IPS-20b (cell line): ENCODE measurements at regions not wholly inside any gene's neighbourhood (a gene's known extent, or its start where the extent isn't known, plus 50 kb on each side); places are given as distances from the start of the nearest gene placed in this dataset.
"Not testable (repeated sequence)": the region's sequence is repeated elsewhere in the genome, so short reads cannot be mapped to it uniquely, and the experiment has no call there.

Experiments
- H3K27ac ChIP-seq: one replicate; pipeline ENCODE4 v1.5.1; 2013; ENCODE audit warnings: low read length
- H3K27me3 ChIP-seq: 2 replicates; pipeline ENCODE4 v1.6.1; 2013; ENCODE audit warnings: mild to moderate bottlenecking, low read length, inconsistent platforms; ENCODE audit not compliant: insufficient read depth
- H3K36me3 ChIP-seq: 2 replicates; pipeline ENCODE4 v1.6.1; 2013; ENCODE audit warnings: low read depth, mild to moderate bottlenecking, inconsistent platforms, low read length, moderate library complexity; ENCODE audit not compliant: insufficient read depth
- H3K4me1 ChIP-seq: 2 replicates; pipeline ENCODE4 v1.6.1; 2013; ENCODE audit warnings: mild to moderate bottlenecking, control low read depth, inconsistent platforms, low read length, moderate library complexity; ENCODE audit not compliant: insufficient read depth
- H3K4me3 ChIP-seq: 2 replicates; pipeline ENCODE4 v1.5.1; 2013; ENCODE audit warnings: mild to moderate bottlenecking, low read length, inconsistent platforms
- H3K9ac ChIP-seq: 2 replicates; pipeline ENCODE4 v1.6.1; 2013; ENCODE audit warnings: low read depth, mild to moderate bottlenecking, inconsistent platforms, low read length, moderate library complexity
- H3K9me3 ChIP-seq: 2 replicates; pipeline ENCODE4 v1.6.1; 2013; ENCODE audit warnings: mild to moderate bottlenecking, low read depth, low read length, inconsistent platforms; ENCODE audit not compliant: insufficient read depth

DNA sequence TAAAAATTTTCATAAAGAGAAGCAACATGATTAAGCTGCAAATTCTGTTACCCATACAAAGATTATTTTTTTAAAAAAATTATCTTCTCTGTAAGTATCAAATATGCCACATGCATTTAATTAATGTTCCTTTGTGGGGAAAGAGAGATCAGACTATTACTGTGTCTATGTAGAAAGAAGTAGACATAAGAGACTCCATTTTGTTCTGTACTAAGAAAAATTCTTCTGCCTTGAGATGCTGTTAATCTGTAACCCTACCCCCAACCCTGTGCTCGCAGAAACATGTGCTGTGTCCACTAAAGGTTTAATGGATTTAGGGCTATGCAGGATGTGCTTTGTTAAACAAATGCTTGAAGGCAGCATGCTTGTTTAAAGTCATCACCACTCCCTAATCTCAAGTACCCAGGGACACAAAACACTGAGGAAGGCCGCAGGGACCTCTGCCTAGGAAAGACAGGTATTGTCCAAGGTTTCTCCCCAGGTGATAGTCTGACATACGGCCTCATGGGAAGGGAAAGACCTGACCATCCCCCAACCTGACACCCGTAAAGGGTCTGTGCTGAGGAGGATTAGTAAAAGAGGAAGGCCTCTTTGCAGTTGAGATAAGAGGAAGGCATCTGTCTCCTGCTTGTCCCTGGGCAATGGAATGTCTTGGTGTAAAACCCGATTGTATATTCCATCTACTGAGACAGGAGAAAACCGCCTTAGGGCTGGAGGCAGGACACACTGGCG lies 1260.9 kb upstream of the RAG2 start:
- not testable (repeated sequence) for H3K9me3 ChIP-seq, H3K27ac ChIP-seq, H3K9ac ChIP-seq, H3K36me3 ChIP-seq, H3K27me3 ChIP-seq, H3K4me3 ChIP-seq, H3K4me1 ChIP-seq

DNA sequence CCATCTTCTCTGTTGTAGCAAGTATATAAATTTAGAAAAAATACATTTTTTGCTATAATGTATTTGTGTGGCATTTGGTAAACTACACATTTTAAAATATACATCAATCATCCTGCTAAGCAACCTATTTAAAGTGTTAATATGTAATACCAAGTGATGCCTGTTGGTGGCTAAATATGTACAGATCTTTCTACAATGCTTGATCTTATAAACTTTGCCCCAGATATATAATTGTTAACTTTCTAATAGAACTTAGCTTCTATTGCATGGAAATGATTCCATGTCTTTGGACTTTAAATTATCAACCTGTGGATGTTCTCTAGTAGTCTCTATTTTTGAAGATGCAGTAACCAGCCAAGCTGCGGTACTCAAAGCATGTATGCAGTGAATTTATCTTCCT lies 1260.4 kb upstream of the RAG2 start:
- Histone ChIP-seq H3K4me1 (no peaks in the 10 kb centered on the region; the same call in 1 of the 2 replicates), H3K36me3 (no peaks in the 10 kb centered on the region), H3K9me3 (no peaks in the 10 kb centered on the region), H3K27me3 (no peaks in the 10 kb centered on the region), H3K27ac (no peak overlapping the region), H3K4me3 (no peak overlapping the region), H3K9ac (no peak overlapping the region)

DNA sequence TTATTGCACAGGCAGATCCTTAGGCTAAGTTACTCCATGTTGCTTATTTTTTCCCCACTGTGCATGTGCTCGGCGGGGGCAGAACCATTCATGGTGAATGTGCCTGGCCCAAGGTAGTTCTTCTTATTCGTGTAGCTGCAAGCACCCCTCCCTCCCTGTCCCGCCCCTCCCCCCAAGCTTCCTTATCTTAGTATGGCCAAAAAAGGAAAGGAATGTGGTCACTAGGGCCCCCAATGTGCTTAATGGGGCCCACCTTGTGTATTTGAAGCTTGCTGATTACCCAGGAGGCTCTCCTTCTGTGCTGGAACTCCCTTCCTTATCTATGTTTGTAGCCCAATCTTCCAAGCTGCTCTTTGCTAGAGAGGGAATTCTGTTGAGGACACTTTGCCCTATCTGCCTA lies 1259.7 kb upstream of the RAG2 start:
- Histone ChIP-seq H3K4me3 (no peak overlapping the region), H3K27me3 (no peaks in the 10 kb centered on the region), H3K27ac (no peak overlapping the region), H3K4me1 (no peaks in the 10 kb centered on the region; the same call in 1 of the 2 replicates), H3K9ac (no peak overlapping the region), H3K9me3 (no peaks in the 10 kb centered on the region), H3K36me3 (no peaks in the 10 kb centered on the region)

DNA sequence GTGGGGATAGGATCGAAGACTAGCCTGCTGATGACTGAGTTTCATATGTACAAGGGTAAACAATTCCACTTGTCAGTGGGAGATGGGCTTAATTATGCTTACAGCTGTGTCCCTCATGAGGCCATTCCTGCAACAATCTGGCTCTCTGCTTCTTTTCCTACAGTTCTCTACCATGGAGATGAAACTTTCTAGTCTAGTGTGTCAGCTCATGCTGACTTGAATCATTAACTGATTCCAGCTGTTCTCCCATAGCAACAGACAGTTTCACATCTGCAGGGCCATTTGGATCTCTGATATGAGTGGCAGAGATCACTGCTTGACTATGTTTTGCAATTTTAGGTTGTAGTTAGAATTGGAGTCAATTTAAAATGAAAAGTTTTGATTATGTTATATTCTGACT lies 1251.7 kb upstream of the RAG2 start:
- Histone ChIP-seq H3K36me3 (no peaks in the 10 kb centered on the region), H3K9me3 (peaks cover 6% of the 10 kb centered on the region; the same call in 1 of the 2 replicates), H3K27me3 (no peaks in the 10 kb centered on the region), H3K27ac (no peak overlapping the region), H3K4me1 (no peaks in the 10 kb centered on the region), H3K4me3 (no peak overlapping the region), H3K9ac (no peak overlapping the region)

DNA sequence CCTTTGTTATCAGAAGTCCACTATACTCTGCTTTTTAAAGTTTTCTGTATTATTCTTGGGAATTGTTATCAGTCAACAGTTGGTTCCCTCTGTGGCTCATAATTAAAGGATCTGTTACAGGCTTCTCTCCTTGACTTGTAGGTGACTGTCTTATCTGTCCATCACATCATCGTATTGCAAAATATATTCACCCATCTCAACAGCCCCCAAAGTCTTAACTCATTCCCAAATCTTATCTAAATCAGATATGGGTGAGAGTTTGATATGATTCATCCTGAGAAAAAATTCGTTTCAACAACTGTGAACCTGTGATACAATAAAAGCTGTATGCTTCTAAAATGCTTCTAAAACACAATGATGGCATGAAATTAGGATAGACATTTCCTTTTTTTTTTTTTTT lies 1245.6 kb upstream of the RAG2 start:
- H3K9me3 ChIP-seq: no peaks in the 10 kb centered on the region
- H3K9ac ChIP-seq: no peak overlapping the region
- H3K27ac ChIP-seq: no peak overlapping the region
- H3K27me3 ChIP-seq: no peaks in the 10 kb centered on the region
- H3K4me3 ChIP-seq: no peak overlapping the region
- no peaks in the 10 kb centered on the region for H3K4me1 ChIP-seq
- no peaks in the 10 kb centered on the region for H3K36me3 ChIP-seq

DNA sequence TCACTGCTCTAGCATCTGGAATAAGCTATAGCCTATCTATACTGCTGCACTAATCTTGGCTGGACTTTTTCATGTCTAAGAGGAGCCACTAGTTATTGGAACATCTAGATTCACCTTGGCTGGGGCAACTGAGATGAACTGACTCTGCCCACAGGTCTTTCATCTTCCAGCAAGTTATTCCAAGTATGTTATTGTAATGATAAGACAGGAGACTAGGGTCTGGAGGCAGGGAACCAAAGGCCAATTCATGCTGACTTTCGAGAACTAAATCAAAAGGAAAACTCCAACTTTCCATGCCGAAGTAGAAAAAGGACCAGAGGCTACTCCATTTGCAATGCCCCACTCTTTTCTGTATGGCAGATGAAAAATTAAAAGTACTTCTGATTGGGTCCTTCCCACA lies 1243.0 kb upstream of the RAG2 start:
- H3K9me3 ChIP-seq: no peaks in the 10 kb centered on the region
- H3K4me3 ChIP-seq: no peak overlapping the region
- no peaks in the 10 kb centered on the region for H3K27me3 ChIP-seq
- H3K4me1 ChIP-seq: no peaks in the 10 kb centered on the region
- no peak overlapping the region for H3K27ac ChIP-seq
- no peak overlapping the region for H3K9ac ChIP-seq
- no peaks in the 10 kb centered on the region for H3K36me3 ChIP-seq

- H3K9ac ChIP-seq, H3K4me1 ChIP-seq, H3K4me3 ChIP-seq, H3K27me3 ChIP-seq, H3K36me3 ChIP-seq, H3K27ac ChIP-seq, H3K9me3 ChIP-seq: not testable (repeated sequence)
Observed at GRCh38 chr11:37840345-37840744, 1242.3 kb upstream of the RAG2 start.

- H3K27me3 ChIP-seq: no peaks in the 10 kb centered on the region
- no peak overlapping the region for H3K27ac ChIP-seq
- H3K4me3 ChIP-seq: no peak overlapping the region
- no peaks in the 10 kb centered on the region for H3K36me3 ChIP-seq
- H3K9ac ChIP-seq: no peak overlapping the region
- H3K4me1 ChIP-seq: no peaks in the 10 kb centered on the region
- no peaks in the 10 kb centered on the region for H3K9me3 ChIP-seq
Observed at GRCh38 chr11:37830529-37830928, 1232.5 kb upstream of the RAG2 start.

DNA sequence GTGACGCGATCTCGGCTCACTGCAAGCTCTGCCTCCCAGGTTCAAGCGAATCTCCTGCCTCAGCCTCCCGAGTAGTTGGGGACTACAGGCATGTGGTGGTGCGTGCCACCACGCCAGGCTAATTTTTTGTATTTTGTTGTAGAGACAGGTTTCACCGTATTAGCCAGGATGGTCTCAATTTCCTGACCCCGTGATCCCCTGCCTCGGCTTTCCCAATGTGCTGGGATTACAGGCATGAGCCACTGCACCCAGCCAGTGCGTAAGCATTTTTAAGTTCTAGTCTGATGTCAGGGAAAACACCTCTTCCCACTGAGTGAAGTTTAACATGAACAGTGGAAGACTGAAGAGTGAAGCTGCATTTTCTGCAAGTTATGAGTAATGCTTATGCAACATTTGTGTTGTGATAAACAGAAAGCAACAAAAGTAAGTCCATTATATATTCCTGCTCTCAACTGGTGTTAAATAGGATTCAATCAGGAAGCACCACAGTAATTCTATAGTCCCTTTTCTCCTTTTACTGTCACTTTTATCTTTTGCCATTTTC lies 1219.8 kb upstream of the RAG2 start:
- Histone ChIP-seq H3K27me3 (no peaks in the 10 kb centered on the region), H3K27ac (no peak overlapping the region), H3K4me1 (peaks cover 11% of the 10 kb centered on the region; the same call in 1 of the 2 replicates), H3K4me3 (no peak overlapping the region), H3K9ac (no peak overlapping the region), H3K36me3 (no peaks in the 10 kb centered on the region), H3K9me3 (no peaks in the 10 kb centered on the region)

GRCh38 chr11:37812281-37812880 lies 1214.3 kb upstream of the RAG2 start:
- H3K9me3 ChIP-seq: no peaks in the 10 kb centered on the region
- no peaks in the 10 kb centered on the region for H3K27me3 ChIP-seq
- H3K36me3 ChIP-seq: no peaks in the 10 kb centered on the region
- no peak overlapping the region for H3K9ac ChIP-seq
- H3K4me1 ChIP-seq: peaks cover 11% of the 10 kb centered on the region; the same call in 1 of the 2 replicates
- H3K4me3 ChIP-seq: no peak overlapping the region
- no peak overlapping the region for H3K27ac ChIP-seq

DNA sequence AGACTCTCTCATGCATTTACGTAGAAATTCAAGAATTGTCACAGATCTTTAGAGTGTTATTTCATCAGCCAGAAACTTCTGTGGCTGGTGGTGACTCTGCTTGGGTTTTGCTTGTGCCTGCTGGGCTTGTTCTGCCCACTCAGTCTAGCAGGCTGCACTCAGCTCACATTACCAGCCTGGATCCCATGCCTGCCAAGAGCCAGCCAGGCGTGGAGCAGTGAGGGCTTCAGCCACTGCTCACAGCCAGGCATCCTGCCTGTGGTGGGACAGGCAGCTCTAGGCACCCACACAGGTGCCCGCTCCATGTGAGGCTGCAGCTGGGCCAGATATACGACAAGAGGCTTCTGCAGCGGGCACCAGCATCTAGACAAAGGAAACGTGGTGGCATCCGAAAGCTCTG lies 1213.3 kb upstream of the RAG2 start:
- H3K4me1 ChIP-seq: peaks cover 11% of the 10 kb centered on the region; the same call in 1 of the 2 replicates
- H3K4me3 ChIP-seq: no peak overlapping the region
- H3K9me3 ChIP-seq: no peaks in the 10 kb centered on the region
- no peak overlapping the region for H3K27ac ChIP-seq
- H3K27me3 ChIP-seq: no peaks in the 10 kb centered on the region
- no peak overlapping the region for H3K9ac ChIP-seq
- no peaks in the 10 kb centered on the region for H3K36me3 ChIP-seq

DNA sequence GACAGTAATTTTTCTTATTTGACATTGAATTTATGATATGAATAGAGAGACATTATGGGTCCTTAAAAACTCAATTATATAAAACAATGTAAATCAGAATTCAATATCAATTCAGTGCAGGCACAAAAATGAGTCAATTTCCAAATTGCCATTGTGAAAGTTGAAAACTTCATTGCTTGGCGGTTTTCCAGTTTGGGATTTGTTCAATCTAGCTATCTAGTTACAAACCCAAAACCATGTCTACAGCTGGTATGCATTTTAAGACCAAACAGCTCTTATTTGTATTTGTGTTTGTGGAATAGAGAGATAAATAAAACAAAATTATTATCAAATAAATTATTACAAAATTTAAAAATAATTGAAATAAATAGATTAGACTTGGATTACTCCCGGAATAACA lies 1206.6 kb upstream of the RAG2 start:
- Histone ChIP-seq H3K4me1 (no peaks in the 10 kb centered on the region), H3K36me3 (no peaks in the 10 kb centered on the region), H3K27ac (no peak overlapping the region), H3K4me3 (no peak overlapping the region), H3K27me3 (no peaks in the 10 kb centered on the region), H3K9ac (no peak overlapping the region), H3K9me3 (no peaks in the 10 kb centered on the region)
